HepG2 (cell line): ENCODE measurements at regions not wholly inside any gene's neighbourhood (a gene's known extent, or its start where the extent isn't known, plus 50 kb on each side); places are given as distances from the start of the nearest gene placed in this dataset.

Experiments
- ATAC-seq: fragments of 200-7000 bp; cut with Tn5 transposase; 3 replicates; pipeline ENCODE4 v1.9.1; 2020; ENCODE audit warnings: mild to moderate bottlenecking, moderate library complexity
- BruUV-seq: library from RNA; stranded (reverse); fragments of 400-500 nt; replicated peaks from 2 replicates; lab custom pipeline; 2021; lab: Mats Ljungman, UMichigan
- CTCF ChIA-PET: fragments of 300-600 bp; formaldehyde crosslinking; extraction: SDS; loops from one replicate; lab custom pipeline; 2021; ENCODE audit warnings: low total read pairs, inconsistent platforms, low intra/inter-chr PET ratio; lab: Yijun Ruan, JAX
- POLR2A ChIA-PET: fragments of 350-600 bp; sonication (Branson Sonifier 250); formaldehyde crosslinking; loops from one replicate; lab custom pipeline; 2020; ENCODE audit warnings: antibody characterized with exemption, inconsistent platforms; lab: Yijun Ruan, JAX
- DNase-seq: peaks from one replicate; pipeline ENCODE4 v3.0.0-alpha.2; 2015; ENCODE audit warnings: low spot score
- FAIRE-seq: peaks from 3 replicates; lab custom pipeline; 2011; peaks lifted over from hg19 to GRCh38; lab: Jason Lieb, UNC
- H2AFZ ChIP-seq: one replicate; pipeline ENCODE4 v1.6.1; 2011; ENCODE audit warnings: low read length, inconsistent platforms
- H3K27ac ChIP-seq: fragments of 300-600 bp; 3 replicates; pipeline ENCODE4 v1.8.0; 2011; ENCODE audit warnings: mixed run types, mild to moderate bottlenecking, mixed read lengths, low read length, inconsistent platforms; ENCODE audit not compliant: insufficient read depth; ENCODE audit errors: extremely low read length
- H3K27me3 ChIP-seq, 2 experiments: fragments of 200-600 bp in 1 of 2; 2 replicates in 1 of 2; 3 replicates in 1 of 2; pipeline versions ENCODE4 v1.6.0 to v1.8.0; 2011; ENCODE audit warnings: low read length in 2 of 2, mild to moderate bottlenecking in 2 of 2, moderate library complexity in 2 of 2, inconsistent platforms in 1 of 2; ENCODE audit not compliant: insufficient read depth in 2 of 2, control insufficient read depth in 1 of 2
- H3K36me3 ChIP-seq, 2 experiments: fragments of 200-600 bp in 1 of 2; replicated peaks in 1 of 2; 2 replicates in 1 of 2; 3 replicates in 1 of 2; pipeline versions ENCODE4 v1.5.1 to v1.8.0; 2011; ENCODE audit warnings: low read length in 2 of 2, inconsistent platforms in 1 of 2; ENCODE audit not compliant: insufficient read depth in 2 of 2, control insufficient read depth in 1 of 2
- H3K4me1 ChIP-seq: 2 replicates; pipeline ENCODE4 v1.5.1; 2012; ENCODE audit warnings: low read length, inconsistent platforms; ENCODE audit not compliant: insufficient read depth
- H3K4me2 ChIP-seq: 2 replicates; pipeline ENCODE4 v1.6.0; 2011; ENCODE audit warnings: low read depth, low read length, inconsistent platforms
- H3K4me3 ChIP-seq, 3 experiments: fragments of 200-600 bp in 1 of 3; sonication (generic), shearing (Covaris generic) in 1 of 3; replicated peaks in 1 of 3; 2 replicates each; pipeline ENCODE4 v1.5.1; 2011 to 2016; ENCODE audit warnings: low read length in 3 of 3, inconsistent platforms in 2 of 3, low read depth in 2 of 3, mild to moderate bottlenecking in 2 of 3, control low read depth in 1 of 3, mixed read lengths in 1 of 3; ENCODE audit not compliant: insufficient read depth in 1 of 3
- H3K79me2 ChIP-seq: one replicate; pipeline ENCODE4 v1.6.1; 2011; ENCODE audit warnings: low read length, inconsistent platforms; ENCODE audit not compliant: insufficient read depth
- H3K9ac ChIP-seq: 2 replicates; pipeline ENCODE4 v1.6.0; 2011; ENCODE audit warnings: mild to moderate bottlenecking, low read depth, low read length, inconsistent platforms; ENCODE audit not compliant: insufficient read depth
- H3K9me3 ChIP-seq: 2 replicates; pipeline ENCODE4 v1.5.1; 2012; ENCODE audit warnings: mild to moderate bottlenecking, low read length
- H4K20me1 ChIP-seq: 2 replicates; pipeline ENCODE4 v1.6.0; 2011; ENCODE audit warnings: inconsistent platforms, mild to moderate bottlenecking, low read length, moderate library complexity; ENCODE audit not compliant: insufficient read depth
- ATAD3A ChIP-seq: sonication (generic); formaldehyde crosslinking; IDR thresholded peaks from 2 replicates; pipeline ENCODE4 v1.4.0; 2020; ENCODE audit warnings: missing genetic modification reagents
- CREB1 ChIP-seq, 2 experiments: fragments of 450-650 bp in 1 of 2; IDR thresholded peaks; 2 replicates each; pipeline ENCODE4 v1.6.1; 2016 to 2017; ENCODE audit warnings: control low read depth in 1 of 2, mild to moderate bottlenecking in 1 of 2, missing compliant biosample characterization in 1 of 2, missing genetic modification characterization in 1 of 2
- FOXA1 ChIP-seq, 2 experiments: fragments of 450-650 bp in 1 of 2; sonication (generic) in 1 of 2; formaldehyde crosslinking in 1 of 2; IDR thresholded peaks; 2 replicates each; pipeline versions ENCODE4 v1.4.0 to v1.6.1; 2016 to 2020; ENCODE audit warnings: missing genetic modification reagents in 1 of 2
- FOXC1 ChIP-seq: sonication (generic); formaldehyde crosslinking; IDR thresholded peaks from 2 replicates; pipeline ENCODE4 v1.8.0; 2022; ENCODE audit warnings: mild to moderate bottlenecking, missing genetic modification reagents, borderline replicate concordance
- HHEX ChIP-seq: IDR thresholded peaks from 2 replicates; pipeline ENCODE4 v1.6.1; 2016; ENCODE audit warnings: control low read depth
- HNF4A ChIP-seq: sonication (generic); formaldehyde crosslinking; IDR thresholded peaks from 2 replicates; pipeline ENCODE4 v1.4.0; 2020; ENCODE audit warnings: missing genetic modification reagents
- MIER2 ChIP-seq: IDR thresholded peaks from 2 replicates; pipeline ENCODE4 v1.6.1; 2016; ENCODE audit warnings: missing biosample characterization, missing genetic modification reagents
- NKX3-1 ChIP-seq: sonication (generic); formaldehyde crosslinking; IDR thresholded peaks from 2 replicates; pipeline ENCODE4 v1.5.0; 2020; ENCODE audit warnings: missing genetic modification reagents
- PPARG ChIP-seq: conservative IDR thresholded peaks from 2 replicates; pipeline ENCODE4 v1.6.1; 2016; ENCODE audit warnings: missing biosample characterization, missing genetic modification reagents
- RCOR2 ChIP-seq: IDR thresholded peaks from 2 replicates; pipeline ENCODE4 v1.6.1; 2016; ENCODE audit warnings: missing biosample characterization, missing genetic modification reagents
- STAT5B ChIP-seq: sonication (generic); formaldehyde crosslinking; IDR thresholded peaks from 2 replicates; pipeline ENCODE4 v1.4.0; 2020; ENCODE audit warnings: missing genetic modification reagents
- TOE1 ChIP-seq: sonication (generic); formaldehyde crosslinking; IDR thresholded peaks from 2 replicates; pipeline ENCODE4 v1.4.0; 2020; ENCODE audit warnings: mild to moderate bottlenecking, missing genetic modification reagents
- ZBTB21 ChIP-seq: sonication (generic); formaldehyde crosslinking; IDR thresholded peaks from 2 replicates; pipeline ENCODE4 v1.4.0; 2020; ENCODE audit warnings: missing genetic modification reagents
- ZC3H13 ChIP-seq: sonication (generic); formaldehyde crosslinking; IDR thresholded peaks from 2 replicates; pipeline ENCODE4 v1.8.1; 2023; ENCODE audit warnings: mild to moderate bottlenecking, missing genetic modification reagents, moderate library complexity
- ZNF766 ChIP-seq: sonication (generic); formaldehyde crosslinking; IDR thresholded peaks from 2 replicates; pipeline ENCODE4 v1.5.0; 2020; ENCODE audit warnings: missing genetic modification reagents, borderline replicate concordance
- ZNF841 ChIP-seq: sonication (generic); formaldehyde crosslinking; IDR thresholded peaks from 2 replicates; pipeline ENCODE4 v1.8.1; 2023; ENCODE audit warnings: missing genetic modification reagents, borderline replicate concordance
- WGBS: methylation state at CpG from one replicate; pipeline ENCODE4 v1.1.6; 2017; ENCODE audit warnings: low lambda C conversion rate; 5-methylcytosine and 5-hydroxymethylcytosine counted together
- in situ Hi-C: cut with HindIII; loops from 2 replicates; pipeline ENCODE4 v1.10.0; 2017; ENCODE audit warnings: low pct_unique_long_range_greater_than_20kb; ENCODE audit not compliant: extremely low pct_ligation_motif_present
- intact Hi-C: fragments of 100-400 bp; cut with micrococcal nuclease; formaldehyde crosslinking; loops from one replicate; pipeline ENCODE4 v1.10.0; 2022; ENCODE audit not compliant: unreplicated experiment
- TF ChIP-seq, protein P1 (sequence below): sonication (generic); formaldehyde crosslinking; IDR thresholded peaks from 2 replicates; pipeline ENCODE4; 2020; ENCODE audit warnings: missing genetic modification reagents, mild to moderate bottlenecking, borderline replicate concordance
- TF ChIP-seq, protein P2 (sequence below): sonication (generic); formaldehyde crosslinking; conservative IDR thresholded peaks from 2 replicates; pipeline ENCODE4 v1.4.0; 2020; ENCODE audit warnings: mild to moderate bottlenecking, missing genetic modification reagents, moderate library complexity

DNA sequence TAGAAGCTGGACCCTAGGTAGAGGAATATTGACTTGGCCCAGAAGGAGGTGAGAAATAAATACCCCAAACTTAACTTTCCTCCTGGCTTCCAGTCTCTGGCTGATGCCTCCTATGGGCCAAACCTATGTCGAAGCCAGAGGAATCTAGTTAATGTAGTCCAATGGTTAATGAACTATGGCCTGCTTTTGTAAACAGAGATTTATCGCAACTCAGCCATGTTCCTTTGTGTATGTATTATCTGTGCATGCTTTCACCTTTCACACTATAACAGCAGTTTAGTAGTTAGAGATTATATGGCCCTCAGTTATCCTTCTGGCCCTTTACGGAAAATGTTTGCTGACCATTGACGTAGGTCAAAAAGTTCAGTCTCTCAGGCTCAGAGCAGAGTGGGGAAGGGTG, 67.3 kb upstream of the BARD1 start:
- POLR2A ChIA-PET = no interaction called here
- FAIRE-seq = peak; percentile 63
- DNase-seq = no peak
- CTCF ChIA-PET = no interaction called here
- ATAC-seq = peak; percentile 72
- Histone ChIP-seq H3K27me3 (no peaks in the 10 kb centered on the region), H2AFZ (no peak overlapping the region), H3K27ac (no peak overlapping the region), H4K20me1 (no peaks in the 10 kb centered on the region), H3K4me1 (peaks cover 19% of the 10 kb centered on the region), H3K4me2 (peak overlapping the region; percentile 28; the same call in 1 of the 2 replicates), H3K79me2 (no peaks in the 10 kb centered on the region), H3K36me3 (no peaks in the 10 kb centered on the region), H3K4me3 (no peak overlapping the region), H3K9me3 (no peaks in the 10 kb centered on the region), H3K9ac (no peak overlapping the region)
- 6% methylated on average over 4 of the region's 4 CpGs for WGBS
- TF ChIP-seq ZBTB21 (CRISPR knock-in tag) (no peak), STAT5B (CRISPR knock-in tag) (no peak), ZC3H13 (CRISPR knock-in tag) (no peak), ZNF766 (CRISPR knock-in tag) (no peak), TOE1 (CRISPR knock-in tag) (no peak), FOXA1 (IDR thresholded peaks at IDR 0.05) (no peak), FOXA1 (CRISPR knock-in tag; IDR thresholded peaks at IDR 0.05) (0 out of 2 replicates have a peak, but pooled peaks have one; percentile 21), FOXC1 (CRISPR knock-in tag) (no peak), PPARG (CRISPR knock-in tag) (peak; percentile 82), MIER2 (CRISPR knock-in tag) (no peak), ATAD3A (CRISPR knock-in tag) (no peak), HNF4A (0 out of 2 replicates have a peak, but pooled peaks have one; percentile 27), RCOR2 (CRISPR knock-in tag) (no peak), ZNF841 (CRISPR knock-in tag) (no peak), CREB1 (IDR thresholded peaks at IDR 0.05) (no peak), CREB1 (CRISPR knock-in tag; IDR thresholded peaks at IDR 0.05) (no peak), HHEX (no peak), NKX3-1 (CRISPR knock-in tag) (no peak)
- TF ChIP-seq, protein P1, sequence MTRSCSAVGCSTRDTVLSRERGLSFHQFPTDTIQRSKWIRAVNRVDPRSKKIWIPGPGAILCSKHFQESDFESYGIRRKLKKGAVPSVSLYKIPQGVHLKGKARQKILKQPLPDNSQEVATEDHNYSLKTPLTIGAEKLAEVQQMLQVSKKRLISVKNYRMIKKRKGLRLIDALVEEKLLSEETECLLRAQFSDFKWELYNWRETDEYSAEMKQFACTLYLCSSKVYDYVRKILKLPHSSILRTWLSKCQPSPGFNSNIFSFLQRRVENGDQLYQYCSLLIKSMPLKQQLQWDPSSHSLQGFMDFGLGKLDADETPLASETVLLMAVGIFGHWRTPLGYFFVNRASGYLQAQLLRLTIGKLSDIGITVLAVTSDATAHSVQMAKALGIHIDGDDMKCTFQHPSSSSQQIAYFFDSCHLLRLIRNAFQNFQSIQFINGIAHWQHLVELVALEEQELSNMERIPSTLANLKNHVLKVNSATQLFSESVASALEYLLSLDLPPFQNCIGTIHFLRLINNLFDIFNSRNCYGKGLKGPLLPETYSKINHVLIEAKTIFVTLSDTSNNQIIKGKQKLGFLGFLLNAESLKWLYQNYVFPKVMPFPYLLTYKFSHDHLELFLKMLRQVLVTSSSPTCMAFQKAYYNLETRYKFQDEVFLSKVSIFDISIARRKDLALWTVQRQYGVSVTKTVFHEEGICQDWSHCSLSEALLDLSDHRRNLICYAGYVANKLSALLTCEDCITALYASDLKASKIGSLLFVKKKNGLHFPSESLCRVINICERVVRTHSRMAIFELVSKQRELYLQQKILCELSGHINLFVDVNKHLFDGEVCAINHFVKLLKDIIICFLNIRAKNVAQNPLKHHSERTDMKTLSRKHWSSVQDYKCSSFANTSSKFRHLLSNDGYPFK (CRISPR knock-in tag) = no peak
- TF ChIP-seq, protein P2, sequence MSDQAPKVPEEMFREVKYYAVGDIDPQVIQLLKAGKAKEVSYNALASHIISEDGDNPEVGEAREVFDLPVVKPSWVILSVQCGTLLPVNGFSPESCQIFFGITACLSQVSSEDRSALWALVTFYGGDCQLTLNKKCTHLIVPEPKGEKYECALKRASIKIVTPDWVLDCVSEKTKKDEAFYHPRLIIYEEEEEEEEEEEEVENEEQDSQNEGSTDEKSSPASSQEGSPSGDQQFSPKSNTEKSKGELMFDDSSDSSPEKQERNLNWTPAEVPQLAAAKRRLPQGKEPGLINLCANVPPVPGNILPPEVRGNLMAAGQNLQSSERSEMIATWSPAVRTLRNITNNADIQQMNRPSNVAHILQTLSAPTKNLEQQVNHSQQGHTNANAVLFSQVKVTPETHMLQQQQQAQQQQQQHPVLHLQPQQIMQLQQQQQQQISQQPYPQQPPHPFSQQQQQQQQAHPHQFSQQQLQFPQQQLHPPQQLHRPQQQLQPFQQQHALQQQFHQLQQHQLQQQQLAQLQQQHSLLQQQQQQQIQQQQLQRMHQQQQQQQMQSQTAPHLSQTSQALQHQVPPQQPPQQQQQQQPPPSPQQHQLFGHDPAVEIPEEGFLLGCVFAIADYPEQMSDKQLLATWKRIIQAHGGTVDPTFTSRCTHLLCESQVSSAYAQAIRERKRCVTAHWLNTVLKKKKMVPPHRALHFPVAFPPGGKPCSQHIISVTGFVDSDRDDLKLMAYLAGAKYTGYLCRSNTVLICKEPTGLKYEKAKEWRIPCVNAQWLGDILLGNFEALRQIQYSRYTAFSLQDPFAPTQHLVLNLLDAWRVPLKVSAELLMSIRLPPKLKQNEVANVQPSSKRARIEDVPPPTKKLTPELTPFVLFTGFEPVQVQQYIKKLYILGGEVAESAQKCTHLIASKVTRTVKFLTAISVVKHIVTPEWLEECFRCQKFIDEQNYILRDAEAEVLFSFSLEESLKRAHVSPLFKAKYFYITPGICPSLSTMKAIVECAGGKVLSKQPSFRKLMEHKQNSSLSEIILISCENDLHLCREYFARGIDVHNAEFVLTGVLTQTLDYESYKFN (CRISPR knock-in tag) = 0 out of 2 replicates have a peak, but pooled peaks have one; percentile 17
- in situ Hi-C loops = no loop called here
- no TSS peak for BruUV-seq
- intact Hi-C loops = no loop called here
